ENCODE measurements at regions not wholly inside any gene's neighbourhood (a gene's known extent, or its start where the extent isn't known, plus 50 kb on each side); places are given as distances from the start of the nearest gene placed in this dataset.
A peak's percentile ranks its signal among the peaks of the same experiment; 100 is the strongest.
"Not testable (repeated sequence)": the region's sequence is repeated elsewhere in the genome, so short reads cannot be mapped to it uniquely, and the experiment has no call there.

- H3K36me3 ChIP-seq = no peaks in the 10 kb centered on the region
- H4K20me1 ChIP-seq = no peaks in the 10 kb centered on the region
- H3K9me3 ChIP-seq = peaks cover 27% of the 10 kb centered on the region
- no peak for TF ChIP-seq Cebpa-rat (IDR thresholded peaks at IDR 0.05)
- H3K9ac ChIP-seq = no peak overlapping the region
- no peak overlapping the region for H3K27ac ChIP-seq
- no peak overlapping the region for H3K4me2 ChIP-seq
- H3K4me3 ChIP-seq = no peak overlapping the region
- no peaks in the 10 kb centered on the region for H3K27me3 ChIP-seq
- no peaks in the 10 kb centered on the region for H3K4me1 ChIP-seq
These were observed 334.7 kb upstream of the KITLG start for GRCh38 chr12:88914967-88915366.

- Histone ChIP-seq H3K9me3 (peaks cover 19% of the 10 kb centered on the region), H4K20me1 (no peaks in the 10 kb centered on the region), H3K4me3 (no peak overlapping the region), H3K27ac (no peak overlapping the region), H3K36me3 (no peaks in the 10 kb centered on the region), H3K4me1 (no peaks in the 10 kb centered on the region), H3K9ac (no peak overlapping the region), H3K27me3 (no peaks in the 10 kb centered on the region), H3K4me2 (no peak overlapping the region)
- no peak for TF ChIP-seq Cebpa-rat (IDR thresholded peaks at IDR 0.05)
These were observed 329.2 kb upstream of the KITLG start for GRCh38 chr12:88909510-88909909.

- Histone ChIP-seq H3K4me3 (no peak overlapping the region), H3K36me3 (no peaks in the 10 kb centered on the region), H4K20me1 (no peaks in the 10 kb centered on the region), H3K4me1 (no peaks in the 10 kb centered on the region), H3K9me3 (peaks cover 8% of the 10 kb centered on the region; the same call in 1 of the 2 replicates), H3K9ac (no peak overlapping the region), H3K27ac (no peak overlapping the region), H3K27me3 (no peaks in the 10 kb centered on the region), H3K4me2 (no peak overlapping the region)
- TF ChIP-seq Cebpa-rat (IDR thresholded peaks at IDR 0.05) = no peak
These were observed 328.1 kb upstream of the KITLG start for GRCh38 chr12:88908345-88908744.

- no peaks in the 10 kb centered on the region for H3K36me3 ChIP-seq
- no peaks in the 10 kb centered on the region for H3K27me3 ChIP-seq
- H4K20me1 ChIP-seq = no peaks in the 10 kb centered on the region
- no peaks in the 10 kb centered on the region for H3K4me1 ChIP-seq
- no peak overlapping the region for H3K9ac ChIP-seq
- TF ChIP-seq Cebpa-rat (IDR thresholded peaks at IDR 0.05) = no peak
- H3K27ac ChIP-seq = no peak overlapping the region
- H3K9me3 ChIP-seq = no peaks in the 10 kb centered on the region
- H3K4me3 ChIP-seq = no peak overlapping the region
- no peak overlapping the region for H3K4me2 ChIP-seq
These were observed 324.4 kb upstream of the KITLG start for GRCh38 chr12:88904705-88905104.

- Histone ChIP-seq H3K9me3 (no peaks in the 10 kb centered on the region), H3K4me3 (no peak overlapping the region), H3K4me2 (no peak overlapping the region), H3K27me3 (no peaks in the 10 kb centered on the region), H3K4me1 (no peaks in the 10 kb centered on the region), H3K36me3 (no peaks in the 10 kb centered on the region), H3K27ac (no peak overlapping the region), H4K20me1 (no peaks in the 10 kb centered on the region), H3K9ac (no peak overlapping the region)
- no peak for TF ChIP-seq Cebpa-rat (IDR thresholded peaks at IDR 0.05)
These were observed 323.1 kb upstream of the KITLG start for GRCh38 chr12:88903333-88903732.

- H3K27ac ChIP-seq = no peak overlapping the region
- H3K27me3 ChIP-seq = no peaks in the 10 kb centered on the region
- H3K36me3 ChIP-seq = no peaks in the 10 kb centered on the region
- H3K9ac ChIP-seq = no peak overlapping the region
- H3K4me2 ChIP-seq = no peak overlapping the region
- H4K20me1 ChIP-seq = no peaks in the 10 kb centered on the region
- no peak overlapping the region for H3K4me3 ChIP-seq
- no peak for TF ChIP-seq Cebpa-rat (IDR thresholded peaks at IDR 0.05)
- H3K4me1 ChIP-seq = peaks cover 17% of the 10 kb centered on the region
- H3K9me3 ChIP-seq = no peaks in the 10 kb centered on the region
These were observed 317.5 kb upstream of the KITLG start for GRCh38 chr12:88897723-88898122.

- H3K27ac ChIP-seq = no peak overlapping the region
- H3K9ac ChIP-seq = no peak overlapping the region
- no peak for TF ChIP-seq Cebpa-rat (IDR thresholded peaks at IDR 0.05)
- no peaks in the 10 kb centered on the region for H3K36me3 ChIP-seq
- no peak overlapping the region for H3K4me3 ChIP-seq
- H3K4me1 ChIP-seq = peaks cover 17% of the 10 kb centered on the region
- no peaks in the 10 kb centered on the region for H3K9me3 ChIP-seq
- no peaks in the 10 kb centered on the region for H3K27me3 ChIP-seq
- H4K20me1 ChIP-seq = no peaks in the 10 kb centered on the region
- no peak overlapping the region for H3K4me2 ChIP-seq
These were observed 316.7 kb upstream of the KITLG start for GRCh38 chr12:88896958-88897357.

GRCh38 chr12:88895634-88896033 is 315.4 kb upstream of the KITLG start:
- Histone ChIP-seq H3K4me1 (peaks cover 17% of the 10 kb centered on the region), H3K27ac (no peak overlapping the region), H3K4me3 (no peak overlapping the region), H4K20me1 (no peaks in the 10 kb centered on the region), H3K4me2 (0 out of 2 replicates have a peak overlapping the region, but pooled peaks have one; percentile 4), H3K9me3 (no peaks in the 10 kb centered on the region), H3K9ac (no peak overlapping the region), H3K36me3 (no peaks in the 10 kb centered on the region), H3K27me3 (no peaks in the 10 kb centered on the region)
- no peak for TF ChIP-seq Cebpa-rat (IDR thresholded peaks at IDR 0.05)

GRCh38 chr12:88893801-88894200 is 313.5 kb upstream of the KITLG start:
- no peaks in the 10 kb centered on the region for H3K9me3 ChIP-seq
- H4K20me1 ChIP-seq = no peaks in the 10 kb centered on the region
- H3K4me3 ChIP-seq = no peak overlapping the region
- H3K36me3 ChIP-seq = no peaks in the 10 kb centered on the region
- H3K27me3 ChIP-seq = no peaks in the 10 kb centered on the region
- H3K9ac ChIP-seq = no peak overlapping the region
- no peak overlapping the region for H3K4me2 ChIP-seq
- H3K27ac ChIP-seq = no peak overlapping the region
- no peak for TF ChIP-seq Cebpa-rat (IDR thresholded peaks at IDR 0.05)
- H3K4me1 ChIP-seq = peaks cover 17% of the 10 kb centered on the region

GRCh38 chr12:88891434-88891833 is 311.2 kb upstream of the KITLG start:
- H4K20me1 ChIP-seq, H3K4me2 ChIP-seq, H3K36me3 ChIP-seq, H3K27ac ChIP-seq, H3K9me3 ChIP-seq, H3K4me3 ChIP-seq, H3K9ac ChIP-seq, H3K27me3 ChIP-seq: not testable (repeated sequence)
- H3K4me1 ChIP-seq = peaks cover 17% of the 10 kb centered on the region

GRCh38 chr12:88889326-88890110 is 309.2 kb upstream of the KITLG start:
- Histone ChIP-seq H3K36me3 (no peaks in the 10 kb centered on the region), H3K27me3 (no peaks in the 10 kb centered on the region), H3K9ac (no peak overlapping the region), H4K20me1 (no peaks in the 10 kb centered on the region), H3K4me1 (peaks cover 6% of the 10 kb centered on the region), H3K4me2 (no peak overlapping the region), H3K9me3 (no peaks in the 10 kb centered on the region), H3K4me3 (no peak overlapping the region), H3K27ac (no peak overlapping the region)
- TF ChIP-seq Cebpa-rat (IDR thresholded peaks at IDR 0.05) = no peak

All from BLaER1 (cell line).